ENCODE measurements at regions not wholly inside any gene's neighbourhood (a gene's known extent, or its start where the extent isn't known, plus 50 kb on each side); places are given as distances from the start of the nearest gene placed in this dataset.
"Not testable (repeated sequence)": the region's sequence is repeated elsewhere in the genome, so short reads cannot be mapped to it uniquely, and the experiment has no call there.

DNA sequence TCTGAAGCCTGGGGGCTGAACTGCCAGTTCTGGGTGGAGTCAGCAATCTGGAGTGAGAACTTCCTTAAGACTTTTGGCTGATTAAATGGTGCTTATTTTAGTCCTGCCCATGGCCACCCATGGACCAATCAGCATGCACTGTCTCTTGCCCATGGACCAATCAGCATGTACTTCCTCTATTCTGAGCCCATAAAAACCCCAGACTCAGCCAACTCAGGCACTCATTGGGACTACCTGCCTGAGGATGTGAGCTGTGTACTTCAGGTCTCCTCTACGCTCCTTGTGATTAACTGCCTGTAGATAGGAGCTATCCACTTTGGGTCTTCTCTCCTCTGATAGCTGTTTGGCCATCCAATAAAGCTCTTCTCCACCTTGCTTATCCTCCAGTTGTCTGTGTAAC is 342.3 kb upstream of the CCDC179 start:
- TF ChIP-seq, protein P1, sequence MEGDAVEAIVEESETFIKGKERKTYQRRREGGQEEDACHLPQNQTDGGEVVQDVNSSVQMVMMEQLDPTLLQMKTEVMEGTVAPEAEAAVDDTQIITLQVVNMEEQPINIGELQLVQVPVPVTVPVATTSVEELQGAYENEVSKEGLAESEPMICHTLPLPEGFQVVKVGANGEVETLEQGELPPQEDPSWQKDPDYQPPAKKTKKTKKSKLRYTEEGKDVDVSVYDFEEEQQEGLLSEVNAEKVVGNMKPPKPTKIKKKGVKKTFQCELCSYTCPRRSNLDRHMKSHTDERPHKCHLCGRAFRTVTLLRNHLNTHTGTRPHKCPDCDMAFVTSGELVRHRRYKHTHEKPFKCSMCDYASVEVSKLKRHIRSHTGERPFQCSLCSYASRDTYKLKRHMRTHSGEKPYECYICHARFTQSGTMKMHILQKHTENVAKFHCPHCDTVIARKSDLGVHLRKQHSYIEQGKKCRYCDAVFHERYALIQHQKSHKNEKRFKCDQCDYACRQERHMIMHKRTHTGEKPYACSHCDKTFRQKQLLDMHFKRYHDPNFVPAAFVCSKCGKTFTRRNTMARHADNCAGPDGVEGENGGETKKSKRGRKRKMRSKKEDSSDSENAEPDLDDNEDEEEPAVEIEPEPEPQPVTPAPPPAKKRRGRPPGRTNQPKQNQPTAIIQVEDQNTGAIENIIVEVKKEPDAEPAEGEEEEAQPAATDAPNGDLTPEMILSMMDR (IDR thresholded peaks at IDR 0.05), result no peak
- no peaks in the 10 kb centered on the region for H3K4me1 Mint-ChIP-seq
- no peak overlapping the region for H3K4me3 Mint-ChIP-seq
- H3K9me3 Mint-ChIP-seq, result peaks cover 19% of the 10 kb centered on the region
- no peak overlapping the region for H3K27ac Mint-ChIP-seq
- peaks cover 3% of the 10 kb centered on the region for H3K27me3 Mint-ChIP-seq (ENCODE audit: low read depth, poor library complexity)
- no peak for DNase-seq
- peaks cover 8% of the 10 kb centered on the region for H3K36me3 Mint-ChIP-seq (ENCODE audit: low read depth)

DNA sequence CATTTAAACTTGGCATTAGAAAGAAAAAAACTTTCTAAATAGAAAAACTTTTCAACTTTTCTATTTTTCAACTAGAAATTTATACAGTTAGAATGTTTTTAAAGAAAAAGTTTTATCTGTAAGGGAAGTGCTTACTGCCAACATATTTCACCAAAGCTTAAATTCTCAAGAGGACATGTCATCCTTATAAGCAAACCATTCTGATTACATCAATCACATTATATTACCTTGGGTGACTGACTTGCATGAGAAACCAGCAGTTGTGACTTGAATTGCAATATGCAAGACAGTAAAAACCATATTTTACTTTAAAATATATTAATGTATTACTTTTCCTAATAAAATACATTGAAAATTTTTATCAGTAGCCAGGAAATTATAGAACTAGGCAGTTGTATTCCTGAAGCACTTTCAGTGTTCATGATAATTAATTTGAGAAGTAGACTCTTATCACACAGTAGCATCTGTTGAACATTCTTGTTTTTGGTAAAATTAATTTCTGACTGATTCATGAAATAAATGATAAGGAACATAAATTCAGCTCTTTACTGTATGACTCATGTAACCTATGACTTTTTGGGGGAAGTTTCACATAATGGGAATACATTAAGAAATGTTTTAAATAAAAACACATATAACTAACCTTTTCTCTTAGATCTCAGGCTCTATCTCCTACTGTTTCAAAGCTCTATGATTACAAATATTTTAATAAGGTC is 345.0 kb upstream of the CCDC179 start:
- H3K36me3 Mint-ChIP-seq (ENCODE audit: low read depth), result no peaks in the 10 kb centered on the region
- peaks cover 3% of the 10 kb centered on the region for H3K9me3 Mint-ChIP-seq
- peaks cover 3% of the 10 kb centered on the region for H3K27me3 Mint-ChIP-seq (ENCODE audit: low read depth, poor library complexity)
- DNase-seq, result no peak
- no peak overlapping the region for H3K27ac Mint-ChIP-seq
- TF ChIP-seq, protein P1 (IDR thresholded peaks at IDR 0.05), result no peak
- no peaks in the 10 kb centered on the region for H3K4me1 Mint-ChIP-seq
- H3K4me3 Mint-ChIP-seq, result no peak overlapping the region

DNA sequence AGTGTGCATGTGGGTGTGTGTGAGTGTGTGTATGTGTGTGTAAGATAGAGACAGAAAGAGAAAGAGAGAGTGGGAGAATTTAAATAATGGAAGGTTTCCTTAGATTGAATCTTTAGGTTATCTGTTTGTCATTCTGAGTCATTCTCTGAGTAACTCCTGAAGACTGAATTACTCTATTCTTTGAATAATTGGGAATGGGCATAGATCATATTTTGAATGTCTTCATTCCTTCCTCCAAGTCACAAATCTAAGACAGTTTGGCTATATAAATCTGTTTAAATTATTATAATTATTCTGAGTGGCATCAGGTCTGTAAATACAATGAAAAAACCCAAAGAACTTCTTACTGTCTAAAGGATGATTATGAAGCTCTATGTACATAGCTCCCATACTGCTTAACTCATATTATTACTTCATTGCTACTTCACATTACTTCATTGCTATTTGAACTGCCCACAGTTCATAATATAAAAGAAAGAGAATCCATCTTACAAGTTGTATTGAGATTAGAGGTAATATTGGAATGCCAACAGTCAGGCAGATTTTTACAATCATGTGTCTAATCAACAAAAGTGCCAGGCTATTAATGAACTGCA is 346.6 kb upstream of the CCDC179 start:
- H3K27me3 Mint-ChIP-seq (ENCODE audit: low read depth, poor library complexity), result peaks cover 3% of the 10 kb centered on the region
- H3K36me3 Mint-ChIP-seq (ENCODE audit: low read depth), result no peaks in the 10 kb centered on the region
- no peak for DNase-seq
- no peaks in the 10 kb centered on the region for H3K4me1 Mint-ChIP-seq
- peak overlapping the region; percentile 0 for H3K27ac Mint-ChIP-seq
- TF ChIP-seq, protein P1 (IDR thresholded peaks at IDR 0.05), result no peak
- no peak overlapping the region for H3K4me3 Mint-ChIP-seq
- peaks cover under 1% of the 10 kb centered on the region for H3K9me3 Mint-ChIP-seq

DNA sequence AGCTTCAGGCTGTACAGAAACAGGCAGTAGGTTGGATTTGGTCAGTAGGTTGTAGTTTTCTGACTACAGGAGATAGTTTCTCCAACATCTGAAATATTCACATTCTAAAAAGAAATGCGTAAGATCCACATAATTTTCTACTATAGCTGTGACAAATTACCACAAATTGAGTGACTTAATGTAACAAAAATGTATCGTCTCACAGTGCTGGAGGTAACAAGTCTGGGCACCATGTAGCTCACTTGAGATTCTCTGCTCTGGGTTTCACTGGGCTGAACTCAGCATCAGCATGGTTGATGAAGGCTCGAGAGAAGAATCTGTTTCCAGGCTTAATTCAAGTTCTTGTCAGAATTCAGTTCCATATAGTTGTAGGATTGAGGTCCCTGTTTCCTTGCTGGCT is 350.9 kb upstream of the CCDC179 start:
- no peak for DNase-seq
- H3K4me1 Mint-ChIP-seq, result no peaks in the 10 kb centered on the region
- no peaks in the 10 kb centered on the region for H3K27me3 Mint-ChIP-seq (ENCODE audit: low read depth, poor library complexity)
- TF ChIP-seq, protein P1 (IDR thresholded peaks at IDR 0.05), result no peak
- no peak overlapping the region for H3K27ac Mint-ChIP-seq
- no peak overlapping the region for H3K4me3 Mint-ChIP-seq
- no peaks in the 10 kb centered on the region for H3K36me3 Mint-ChIP-seq (ENCODE audit: low read depth)
- H3K9me3 Mint-ChIP-seq, result no peaks in the 10 kb centered on the region

DNA sequence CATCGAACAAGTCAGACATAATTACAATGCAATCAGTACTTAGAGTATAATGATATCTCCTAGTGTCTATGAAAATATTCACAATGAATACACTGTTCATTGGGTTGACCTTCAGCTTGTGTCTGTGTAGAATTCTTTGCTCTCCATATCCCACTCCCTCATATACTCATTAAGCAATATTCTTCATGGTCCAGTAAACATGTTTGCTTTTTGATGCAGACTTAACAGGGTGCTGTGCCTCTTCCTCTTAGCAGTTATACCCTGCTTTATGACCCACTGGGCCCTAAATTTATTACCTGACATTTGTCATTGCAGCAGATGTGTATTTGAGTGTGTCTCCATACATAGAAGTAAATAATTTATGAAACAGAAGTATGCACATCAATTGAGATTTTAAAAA is 352.5 kb upstream of the CCDC179 start:
- Mint-ChIP-seq H3K9me3 (no peaks in the 10 kb centered on the region), H3K4me3 (no peak overlapping the region), H3K4me1 (no peaks in the 10 kb centered on the region), H3K27me3 (ENCODE audit: low read depth, poor library complexity) (peaks cover 5% of the 10 kb centered on the region), H3K27ac (no peak overlapping the region), H3K36me3 (ENCODE audit: low read depth) (no peaks in the 10 kb centered on the region)
- TF ChIP-seq, protein P1 (IDR thresholded peaks at IDR 0.05), result no peak
- no peak for DNase-seq

DNA sequence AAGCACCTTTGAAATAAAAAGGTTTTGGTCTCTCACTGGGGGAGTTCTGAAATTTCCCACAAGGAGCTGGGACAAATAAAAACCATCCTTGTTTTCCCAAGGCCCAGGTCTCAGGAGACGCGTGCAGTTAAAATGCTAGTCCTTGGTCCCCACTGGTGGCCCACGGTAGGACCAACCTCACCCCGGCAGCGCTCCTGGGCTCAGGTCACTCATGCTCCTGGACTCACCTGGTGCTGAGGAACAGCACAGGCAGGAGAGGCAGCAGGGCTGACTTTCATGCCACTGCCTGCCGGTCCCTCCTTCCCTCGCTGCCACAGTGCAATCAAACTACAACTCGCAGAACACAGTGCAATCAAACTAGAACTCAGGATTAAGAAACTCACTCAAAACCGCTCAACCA is 356.8 kb upstream of the CCDC179 start:
- H3K9me3 Mint-ChIP-seq, result peaks cover 5% of the 10 kb centered on the region
- no peaks in the 10 kb centered on the region for H3K36me3 Mint-ChIP-seq (ENCODE audit: low read depth)
- TF ChIP-seq, protein P1 (IDR thresholded peaks at IDR 0.05), result no peak
- no peak overlapping the region for H3K4me3 Mint-ChIP-seq
- peaks cover 9% of the 10 kb centered on the region for H3K27me3 Mint-ChIP-seq (ENCODE audit: low read depth, poor library complexity)
- no peak overlapping the region for H3K27ac Mint-ChIP-seq
- no peaks in the 10 kb centered on the region for H3K4me1 Mint-ChIP-seq
- no peak for DNase-seq

DNA sequence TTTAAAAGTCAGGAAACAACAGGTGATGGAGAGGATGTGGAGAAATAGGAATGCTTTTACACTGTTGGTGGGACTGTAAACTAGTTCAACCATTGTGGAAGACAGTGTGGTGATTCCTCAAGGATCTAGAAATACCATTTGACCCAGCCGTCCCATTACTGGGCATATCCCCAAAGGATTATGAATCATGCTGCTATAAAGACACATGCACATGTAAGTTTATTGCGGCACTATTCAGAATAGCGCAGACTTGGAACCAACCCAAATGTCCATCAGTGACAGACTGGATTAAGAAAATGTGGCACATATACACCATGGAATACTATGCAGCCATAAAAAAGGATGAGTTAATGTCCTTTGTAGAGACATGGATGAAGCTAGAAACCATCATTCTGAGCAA is 359.8 kb upstream of the CCDC179 start:
- H3K27me3 Mint-ChIP-seq (ENCODE audit: low read depth, poor library complexity); H3K4me3 Mint-ChIP-seq; H3K36me3 Mint-ChIP-seq (ENCODE audit: low read depth); H3K27ac Mint-ChIP-seq; DNase-seq; H3K4me1 Mint-ChIP-seq; H3K9me3 Mint-ChIP-seq: not testable (repeated sequence)
